ENCODE measurements at regions not wholly inside any gene's neighbourhood (a gene's known extent, or its start where the extent isn't known, plus 50 kb on each side); places are given as distances from the start of the nearest gene placed in this dataset.

GRCh38 chr1:68551459-68551858, 54.6 kb upstream of the DEPDC1 start:
- DNase-seq (ENCODE audit: low read depth) = no peak

DNA sequence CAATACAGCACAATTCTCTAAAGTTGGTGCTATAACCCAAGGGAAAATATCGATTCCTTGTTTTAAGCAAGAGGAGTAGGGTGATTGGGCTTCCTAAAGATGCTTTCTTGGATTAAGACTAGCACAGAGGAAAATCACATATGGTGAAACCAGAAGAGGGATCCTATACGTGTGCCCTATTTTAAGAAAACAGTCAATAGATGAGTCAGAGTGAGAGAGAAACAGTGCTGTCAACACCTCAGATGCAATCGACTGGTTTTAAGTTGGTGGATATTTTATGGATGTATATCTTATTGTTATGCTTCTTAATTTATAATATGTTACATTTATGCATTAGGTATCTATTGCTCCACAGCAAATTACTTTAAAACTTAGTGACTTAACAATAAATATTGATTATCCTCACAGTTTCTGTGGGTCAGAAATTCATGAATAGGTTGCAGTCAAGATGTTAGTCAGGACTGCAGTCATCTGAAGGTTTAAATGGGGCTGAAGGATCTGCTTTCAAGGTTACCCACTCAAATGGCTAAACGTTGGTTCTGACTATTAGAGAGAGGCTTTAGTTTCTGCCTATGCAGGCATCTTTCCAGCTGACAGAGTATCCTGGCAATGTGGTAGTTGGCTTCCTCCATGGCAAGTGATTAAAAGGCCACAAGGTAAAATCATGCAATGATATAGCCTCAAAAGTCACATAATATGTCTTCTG, 61.6 kb upstream of the DEPDC1 start:
- DNase-seq (ENCODE audit: low read depth) = no peak

GRCh38 chr1:68565923-68566322, 69.0 kb upstream of the DEPDC1 start:
- no peak for DNase-seq (ENCODE audit: low read depth)

DNA sequence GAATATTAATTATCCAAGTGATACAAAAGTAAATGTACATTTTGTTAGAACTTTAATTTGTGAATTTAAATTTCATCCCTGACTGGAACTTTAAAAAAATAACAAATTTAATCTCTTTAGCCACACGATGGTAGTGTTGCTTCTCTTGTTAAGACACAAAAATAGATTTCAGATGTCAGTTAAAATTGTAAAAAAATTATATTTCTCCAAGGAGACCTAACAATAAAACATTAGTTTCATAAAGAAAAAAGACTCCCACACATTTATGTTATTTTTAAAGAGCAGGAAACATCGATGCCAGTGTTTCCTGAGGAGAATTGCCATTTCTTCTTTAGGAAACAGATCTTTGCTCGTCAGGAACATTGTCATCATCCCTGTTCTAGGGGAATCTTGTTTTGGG, 74.0 kb upstream of the DEPDC1 start:
- peak; percentile 10 for DNase-seq (ENCODE audit: low read depth)

DNA sequence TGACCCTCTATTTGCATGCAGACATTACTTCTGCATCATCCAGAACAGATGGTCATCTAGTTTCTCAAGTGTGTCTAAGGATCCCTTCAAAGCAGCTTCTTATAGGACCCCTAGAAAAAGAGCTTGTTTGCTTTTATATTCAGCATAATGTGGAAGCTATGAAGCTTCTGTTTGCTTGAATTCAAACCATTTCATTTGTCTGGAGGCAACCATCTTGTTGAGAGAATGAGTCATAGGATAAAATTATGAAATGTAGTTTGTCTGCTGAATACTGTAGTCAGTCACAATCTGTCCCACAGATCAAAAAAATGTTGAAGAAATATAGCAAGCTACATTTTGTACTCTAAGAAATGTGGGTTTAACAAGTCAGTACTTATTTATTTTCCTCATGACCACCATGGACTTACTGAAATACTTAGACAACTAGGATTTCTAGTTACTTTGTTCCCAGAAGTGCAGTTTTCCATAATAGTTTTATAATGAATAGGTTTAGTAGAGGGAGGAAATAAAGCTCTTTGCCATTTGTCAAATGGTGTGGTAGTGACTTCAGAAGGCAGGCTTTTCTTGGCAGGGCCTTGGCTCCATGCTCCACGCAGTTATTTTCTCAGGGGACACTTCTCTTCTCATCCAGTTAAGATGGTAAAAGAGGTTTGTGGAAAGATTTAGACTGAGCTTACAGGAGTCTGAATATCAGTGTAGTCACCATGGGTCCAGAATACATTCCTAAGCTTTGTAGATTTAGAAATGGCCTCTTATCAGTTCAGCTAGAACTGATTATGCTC, 74.8 kb upstream of the DEPDC1 start:
- DNase-seq (ENCODE audit: low read depth) = peak; percentile 31

GRCh38 chr1:68585351-68585750, 88.5 kb upstream of the DEPDC1 start:
- DNase-seq (ENCODE audit: low read depth) = no peak

DNA sequence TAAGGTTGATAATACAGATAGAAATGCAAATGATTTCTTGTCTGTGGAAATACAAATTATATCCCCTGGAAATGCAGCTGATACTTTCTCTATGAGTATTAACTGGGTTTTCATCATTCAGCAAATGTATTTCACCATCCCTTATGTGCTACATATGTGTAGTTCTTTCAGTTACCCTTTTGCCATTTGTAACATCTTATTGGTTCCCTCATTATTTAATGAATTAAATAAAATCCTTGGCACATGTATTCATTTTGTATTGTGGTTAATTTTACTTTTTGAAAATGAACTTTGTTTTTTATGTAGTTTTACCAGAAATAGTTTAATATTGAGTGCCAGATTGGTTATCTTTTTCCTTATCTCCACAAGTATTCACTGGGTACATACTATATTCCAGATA, 89.9 kb upstream of the DEPDC1 start:
- DNase-seq (ENCODE audit: low read depth) = no peak

DNA sequence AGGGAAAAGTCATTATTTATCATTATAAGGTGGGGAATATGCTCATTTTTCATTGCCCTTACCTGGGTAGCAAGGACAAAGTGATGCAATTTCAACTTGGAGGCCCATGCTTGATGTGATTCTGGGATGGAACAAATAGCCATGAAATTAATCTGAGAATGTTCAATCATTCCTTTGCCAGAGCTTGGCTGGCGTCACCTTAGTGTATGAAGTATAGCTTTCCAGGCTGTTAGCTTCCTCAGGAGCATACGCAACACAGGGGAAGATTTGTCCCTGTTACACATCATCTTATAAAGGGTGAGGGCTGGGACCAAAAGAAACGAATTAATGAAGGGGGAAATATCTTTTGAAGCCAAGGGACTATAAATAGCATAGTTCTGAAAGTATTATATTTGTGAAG, 91.4 kb upstream of the DEPDC1 start:
- DNase-seq (ENCODE audit: low read depth) = no peak

DNA sequence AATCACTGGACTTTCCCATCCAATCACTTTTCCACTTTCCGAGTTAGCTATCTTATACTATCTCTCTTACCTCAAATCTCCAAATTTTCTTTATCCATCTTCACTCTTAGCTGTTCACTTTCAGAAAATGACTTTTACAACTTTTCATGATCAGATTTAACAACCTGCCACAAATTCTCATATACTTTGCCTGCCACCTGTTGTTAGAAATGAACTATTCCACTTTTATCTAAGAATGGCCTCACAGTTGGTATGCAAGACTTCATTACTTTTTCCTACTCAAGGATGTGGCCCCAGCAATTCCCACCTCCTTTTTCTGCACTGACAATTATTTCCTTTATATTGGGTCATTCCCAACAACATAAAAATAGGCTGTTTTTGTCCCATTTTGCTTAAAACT, 93.6 kb upstream of the DEPDC1 start:
- no peak for DNase-seq (ENCODE audit: low read depth)

- DNase-seq (ENCODE audit: low read depth) = peak; percentile 48
These were observed 98.0 kb upstream of the DEPDC1 start for GRCh38 chr1:68594851-68595250.

- no peak for DNase-seq (ENCODE audit: low read depth)
These were observed 103.3 kb upstream of the DEPDC1 start for GRCh38 chr1:68600049-68600661.

DNA sequence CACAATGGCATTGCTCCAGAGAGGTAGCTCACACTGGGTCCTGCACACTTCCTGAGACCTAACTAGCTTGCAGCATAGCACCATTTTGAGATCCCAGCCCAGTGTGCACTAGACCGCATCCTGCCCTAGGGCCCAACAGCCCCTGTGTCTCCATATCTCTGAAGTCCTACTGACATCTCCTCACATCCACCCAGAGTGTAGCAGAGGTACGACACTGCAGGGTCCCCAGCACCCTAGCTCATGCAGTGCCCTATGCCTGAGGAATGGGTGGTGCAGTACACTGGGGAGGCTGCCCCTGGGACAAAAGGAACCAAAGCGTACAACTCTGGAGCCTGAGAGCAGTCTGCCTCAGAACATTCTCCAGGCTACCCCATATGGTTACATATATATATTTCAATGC, 111.4 kb upstream of the DEPDC1 start:
- no peak for DNase-seq (ENCODE audit: low read depth)

- no peak for DNase-seq (ENCODE audit: low read depth)
These were observed 118.4 kb upstream of the DEPDC1 start for GRCh38 chr1:68615312-68615711.

DNA sequence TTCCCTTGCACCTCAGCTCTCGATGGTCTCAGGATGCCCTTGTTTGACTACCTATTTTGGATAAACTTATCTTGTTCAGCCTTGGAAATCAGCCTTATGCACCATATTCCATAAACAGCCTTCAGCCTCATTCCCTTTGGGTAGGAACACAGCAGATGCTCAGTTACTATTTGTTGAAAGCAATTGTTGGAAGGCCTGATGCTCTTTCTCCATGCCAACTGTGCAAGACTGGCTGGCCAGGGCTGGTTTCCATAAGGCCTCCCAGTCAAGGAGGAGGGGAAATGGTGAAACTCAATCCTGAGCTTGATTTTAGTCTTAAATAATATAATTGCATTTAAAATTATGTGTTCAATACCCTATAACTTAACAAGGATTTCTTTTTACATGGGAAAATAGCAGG, 121.1 kb upstream of the DEPDC1 start:
- no peak for DNase-seq (ENCODE audit: low read depth)

DNA sequence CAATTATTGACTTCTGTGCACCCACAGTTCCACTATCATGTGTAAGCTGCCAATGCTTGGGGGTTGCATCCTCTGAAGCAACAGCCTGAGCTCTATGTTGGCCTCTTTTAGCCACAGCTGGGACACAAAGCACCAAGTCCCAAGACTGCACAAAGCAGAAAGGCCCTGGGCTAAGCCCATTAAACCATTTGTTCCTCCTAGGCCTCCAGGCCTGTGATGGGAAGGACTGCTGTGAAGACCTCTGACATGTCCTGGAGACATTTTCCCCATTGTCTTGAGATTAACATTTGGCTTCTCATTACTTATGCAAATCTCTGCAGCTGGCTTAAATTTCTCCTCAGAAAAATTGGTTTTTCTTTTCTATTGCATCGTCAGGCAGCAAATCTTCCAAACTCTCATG, 123.7 kb upstream of the DEPDC1 start:
- DNase-seq (ENCODE audit: low read depth) = no peak

GRCh38 chr1:68623700-68624099, 126.8 kb upstream of the DEPDC1 start:
- DNase-seq (ENCODE audit: low read depth) = no peak

GRCh38 chr1:68624233-68624632, 127.4 kb upstream of the DEPDC1 start:
- DNase-seq (ENCODE audit: low read depth) = peak; percentile 1

DNA sequence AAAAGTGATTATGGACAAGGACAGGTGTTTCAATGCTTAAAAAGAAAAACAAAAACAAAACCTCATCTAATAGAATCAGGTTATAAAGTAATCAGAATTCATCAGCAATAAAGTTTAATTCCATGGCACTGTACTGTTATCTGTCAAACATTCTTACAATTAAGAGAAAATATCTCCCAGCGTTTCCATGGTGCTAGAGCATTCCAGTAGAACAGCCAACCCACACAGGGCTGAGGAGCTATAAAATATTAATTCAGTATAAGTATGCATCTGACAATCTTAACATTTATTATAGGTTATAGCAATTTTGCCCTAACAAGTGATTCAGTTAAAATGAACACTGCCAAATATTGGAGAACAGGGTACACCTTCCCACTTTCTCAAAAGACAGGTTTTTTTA, 128.7 kb upstream of the DEPDC1 start:
- no peak for DNase-seq (ENCODE audit: low read depth)

GRCh38 chr1:68633141-68633919, 136.4 kb upstream of the DEPDC1 start:
- no peak for DNase-seq (ENCODE audit: low read depth)

- no peak for DNase-seq (ENCODE audit: low read depth)
These were observed 147.6 kb upstream of the DEPDC1 start for GRCh38 chr1:68644504-68644903.

GRCh38 chr1:68651115-68651514, 154.2 kb upstream of the DEPDC1 start:
- DNase-seq (ENCODE audit: low read depth) = no peak

DNA sequence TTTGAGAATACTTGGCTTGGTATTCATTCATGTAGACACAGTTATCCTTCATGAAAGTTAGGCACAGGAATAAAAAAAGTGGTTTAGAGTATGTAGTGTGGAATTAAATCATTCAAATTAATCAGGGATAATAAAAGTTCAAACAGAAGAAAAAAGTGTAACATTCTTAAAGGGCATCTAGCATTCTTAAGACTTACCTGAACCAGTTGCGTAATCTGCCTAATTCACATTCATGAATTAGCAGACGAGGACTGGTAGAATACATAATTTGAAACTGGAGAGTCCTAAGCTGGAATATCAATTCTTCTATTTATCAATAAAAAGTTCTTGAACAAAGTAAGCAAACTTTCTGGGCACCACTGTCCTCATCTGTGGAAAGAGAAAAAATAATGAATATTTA, 157.0 kb upstream of the DEPDC1 start:
- no peak for DNase-seq (ENCODE audit: low read depth)

- peak; percentile 0 for DNase-seq (ENCODE audit: low read depth)
These were observed 176.9 kb upstream of the DEPDC1 start for GRCh38 chr1:68673771-68674170.

Measured in stromal cell of bone marrow (primary cell).